Activated CD4-positive, alpha-beta T cell treated with anti-CD3 and anti-CD28 coated beads for 1 hour (primary cell): ENCODE measurements at regions not wholly inside any gene's neighbourhood (a gene's known extent, or its start where the extent isn't known, plus 50 kb on each side); places are given as distances from the start of the nearest gene placed in this dataset.

Experiments
- DNase-seq: peaks from one replicate; pipeline ENCODE4 v3.0.0-alpha.2; 2020

DNA sequence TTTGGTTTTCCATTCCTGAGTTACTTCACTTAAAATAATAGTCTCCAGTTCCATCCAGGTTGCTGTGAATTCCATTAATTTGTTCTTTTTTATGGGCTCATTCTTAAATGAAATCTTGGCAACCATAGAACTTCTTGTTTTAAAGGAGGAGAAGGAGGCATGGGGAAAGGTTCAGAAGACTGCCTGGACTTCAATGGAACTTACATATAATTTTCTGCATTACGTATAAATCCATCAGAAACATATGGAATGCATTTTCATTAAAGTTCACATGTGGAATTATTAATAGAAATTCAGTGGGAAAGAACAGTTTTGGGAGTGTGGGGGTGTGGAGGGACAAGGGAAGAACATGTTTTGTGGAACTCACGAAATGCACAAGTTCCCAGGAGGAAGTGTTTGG, 176.6 kb upstream of the PRKCQ start:
- no peak for DNase-seq

DNA sequence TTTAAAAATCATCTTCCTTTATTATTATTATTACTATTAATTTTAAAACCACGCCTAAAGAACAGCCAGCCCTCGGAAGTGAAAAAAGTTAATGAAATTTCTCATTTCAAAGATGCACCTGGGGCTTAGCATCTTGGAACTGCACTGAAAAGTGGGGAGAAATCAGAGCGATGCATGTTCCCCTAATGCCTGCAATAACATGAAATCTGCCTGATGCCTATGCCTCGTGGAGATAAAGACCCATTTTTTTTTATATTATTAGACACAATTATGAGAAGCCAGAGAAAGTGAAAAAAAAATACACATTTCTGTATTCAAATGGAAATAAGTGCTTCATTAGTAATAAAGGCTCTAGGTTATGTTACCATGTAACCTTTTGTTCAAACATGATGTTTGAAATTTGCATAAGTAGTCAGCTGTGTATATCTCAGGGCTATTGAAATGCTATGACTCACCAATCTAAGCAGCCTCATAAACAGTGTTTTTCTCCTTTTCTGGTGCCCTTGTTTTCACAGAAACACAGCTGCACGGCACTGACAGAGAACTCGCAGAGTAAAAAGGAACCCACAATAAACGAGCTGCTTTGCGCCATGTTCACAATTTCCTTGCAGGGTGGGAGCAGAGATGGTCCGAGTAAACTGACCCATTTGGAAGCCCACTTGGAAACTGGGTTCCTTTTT, 175.8 kb upstream of the PRKCQ start:
- no peak for DNase-seq

DNA sequence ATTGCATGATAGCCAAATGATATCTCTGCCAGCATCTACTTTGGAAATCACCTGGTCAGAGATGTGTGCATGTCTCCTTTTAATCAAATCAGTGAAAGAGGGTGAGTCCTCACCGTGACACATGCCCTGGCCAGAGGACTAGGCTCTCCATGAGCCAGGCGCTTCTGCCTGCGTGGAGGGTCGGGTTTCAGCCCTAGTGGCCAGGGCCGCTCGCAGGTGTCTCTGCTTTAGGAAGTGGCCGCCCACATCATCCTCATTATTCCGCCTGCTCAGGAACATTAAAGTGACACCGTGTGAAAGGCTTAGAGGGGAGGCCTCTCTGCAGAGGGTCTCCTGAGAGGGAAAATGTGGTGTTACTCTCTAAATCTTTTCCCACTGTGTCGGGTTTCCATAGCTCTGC, 173.6 kb upstream of the PRKCQ start:
- no peak for DNase-seq

DNA sequence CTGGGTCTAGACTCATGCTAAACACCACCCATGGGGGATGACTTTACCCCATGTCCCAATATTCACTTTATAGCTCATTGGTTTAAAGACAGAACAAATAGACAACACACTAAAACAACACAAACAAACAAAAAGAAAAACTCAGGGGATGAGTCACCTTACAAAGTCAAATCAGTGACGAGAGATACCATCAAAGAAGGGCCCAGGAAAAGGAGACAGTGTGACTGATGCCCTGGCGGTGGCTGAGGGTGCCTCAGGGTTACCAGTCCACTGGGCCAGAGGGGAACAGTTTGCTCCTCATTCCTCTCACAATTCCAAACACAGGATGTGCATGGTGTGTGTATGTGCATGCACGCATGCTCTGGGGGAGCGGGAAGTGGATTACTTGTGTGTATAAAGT, 171.3 kb upstream of the PRKCQ start:
- no peak for DNase-seq

DNA sequence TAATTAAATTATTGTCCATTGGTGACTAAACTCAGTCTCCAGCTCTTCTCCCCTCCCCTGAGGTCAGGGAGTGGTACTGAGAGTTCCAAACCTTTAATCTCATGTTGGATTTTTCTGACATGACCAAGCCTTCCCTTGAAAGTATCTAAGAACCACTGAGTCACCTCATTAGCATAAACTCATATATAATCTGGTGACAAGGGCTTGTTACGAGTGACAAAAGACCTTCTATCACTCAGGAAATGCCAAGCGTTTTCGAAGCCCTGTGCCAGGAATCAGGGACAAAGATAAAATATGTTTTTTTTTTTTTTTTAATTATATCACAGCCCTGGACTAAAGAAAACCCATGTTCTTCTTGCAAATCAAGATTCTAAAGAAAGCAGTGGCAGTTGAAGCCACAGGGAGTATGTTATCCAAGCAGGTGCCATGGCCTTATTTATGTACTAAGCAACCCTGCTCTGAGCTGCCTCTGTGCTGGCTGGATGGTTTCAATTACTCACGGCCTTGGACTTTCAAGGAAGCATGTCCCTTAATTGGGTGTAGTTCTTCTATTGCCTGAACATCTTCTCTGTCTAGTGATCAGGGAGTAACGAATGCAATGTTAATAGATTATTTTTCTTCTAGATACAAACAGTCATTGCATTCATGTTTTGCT, 169.0 kb upstream of the PRKCQ start:
- no peak for DNase-seq

DNA sequence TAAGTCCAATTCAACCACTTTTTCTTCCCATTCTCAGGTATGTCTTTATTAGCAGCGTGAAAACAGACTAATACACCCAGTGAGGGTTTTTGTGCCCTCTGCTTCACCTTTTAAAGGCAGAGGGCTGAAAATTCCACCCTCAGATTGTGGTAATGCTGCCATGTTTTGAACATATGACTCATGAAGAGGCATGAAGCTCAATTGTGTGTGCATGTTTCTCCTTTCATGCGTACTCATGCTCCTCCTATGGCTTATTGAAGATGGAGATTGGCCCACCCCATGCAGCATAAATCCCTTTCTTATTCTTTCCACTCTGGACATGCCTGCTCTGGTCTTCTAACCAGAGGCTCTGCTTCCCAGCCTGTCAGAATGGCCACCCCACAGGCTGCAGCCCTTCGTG, 168.0 kb upstream of the PRKCQ start:
- no peak for DNase-seq

DNA sequence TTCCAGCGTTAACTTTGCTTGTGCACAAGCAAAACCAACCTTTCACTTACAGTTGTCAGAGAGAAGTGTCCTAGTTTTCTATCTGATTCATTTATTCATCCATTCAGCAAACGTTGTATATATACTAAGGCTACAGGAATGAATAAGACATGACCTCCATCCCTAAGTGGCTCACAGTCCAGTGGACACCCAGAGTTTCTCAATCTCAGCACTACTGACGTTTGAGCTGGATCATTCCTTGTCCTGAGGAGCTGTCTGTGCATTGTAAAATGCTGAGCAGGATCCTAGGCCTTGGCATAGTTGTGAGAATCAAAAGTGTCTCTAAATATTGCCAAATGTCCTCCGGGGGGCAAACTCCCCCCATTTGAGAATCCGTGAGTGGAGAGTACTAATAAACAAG, 166.7 kb upstream of the PRKCQ start:
- DNase-seq: no peak

DNA sequence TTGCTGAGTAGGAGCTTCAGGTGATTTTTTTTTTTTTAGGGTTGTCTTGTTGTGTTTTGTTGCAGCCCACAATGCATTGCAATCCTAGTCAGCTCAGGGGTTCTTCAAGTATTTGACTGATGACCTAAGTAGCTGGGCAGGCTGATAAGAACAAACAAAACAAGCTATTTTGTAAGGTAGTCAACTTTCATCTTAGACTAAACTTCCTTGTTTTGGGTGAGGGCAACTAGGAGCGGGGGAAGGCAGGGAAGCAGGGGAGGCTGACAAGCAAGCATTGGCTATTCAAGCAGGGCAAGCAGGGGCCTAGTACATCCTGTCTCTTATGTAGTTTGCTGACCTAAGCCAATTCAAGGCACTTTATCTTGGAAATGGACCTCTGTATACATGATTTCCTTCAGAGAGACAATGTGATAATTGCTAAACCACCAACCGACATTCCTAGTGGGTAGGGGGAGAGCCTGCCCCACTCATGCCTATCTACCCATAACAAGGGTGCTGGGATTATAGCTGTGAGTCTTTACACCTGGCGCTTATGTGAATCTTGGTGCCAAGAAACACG, 163.3 kb upstream of the PRKCQ start:
- no peak for DNase-seq

DNA sequence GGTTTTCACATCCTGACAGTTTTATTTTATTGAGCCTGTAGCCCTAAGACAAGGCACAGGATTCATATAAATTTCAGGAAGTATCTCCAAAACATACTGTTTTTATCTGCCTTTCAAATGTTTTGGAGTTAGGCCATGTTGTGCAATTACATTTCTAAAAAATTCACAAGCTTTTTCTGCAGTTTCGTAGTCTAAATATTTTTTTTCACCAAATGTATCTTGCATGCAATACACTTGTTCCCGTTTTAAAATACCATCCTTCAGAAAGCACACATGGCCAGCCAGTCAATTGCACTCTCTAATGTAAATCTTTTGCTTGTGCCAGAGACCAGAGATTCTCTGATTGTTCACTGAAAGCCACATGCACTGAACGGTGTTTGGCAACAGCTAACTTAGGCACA, 161.5 kb upstream of the PRKCQ start:
- no peak for DNase-seq

DNA sequence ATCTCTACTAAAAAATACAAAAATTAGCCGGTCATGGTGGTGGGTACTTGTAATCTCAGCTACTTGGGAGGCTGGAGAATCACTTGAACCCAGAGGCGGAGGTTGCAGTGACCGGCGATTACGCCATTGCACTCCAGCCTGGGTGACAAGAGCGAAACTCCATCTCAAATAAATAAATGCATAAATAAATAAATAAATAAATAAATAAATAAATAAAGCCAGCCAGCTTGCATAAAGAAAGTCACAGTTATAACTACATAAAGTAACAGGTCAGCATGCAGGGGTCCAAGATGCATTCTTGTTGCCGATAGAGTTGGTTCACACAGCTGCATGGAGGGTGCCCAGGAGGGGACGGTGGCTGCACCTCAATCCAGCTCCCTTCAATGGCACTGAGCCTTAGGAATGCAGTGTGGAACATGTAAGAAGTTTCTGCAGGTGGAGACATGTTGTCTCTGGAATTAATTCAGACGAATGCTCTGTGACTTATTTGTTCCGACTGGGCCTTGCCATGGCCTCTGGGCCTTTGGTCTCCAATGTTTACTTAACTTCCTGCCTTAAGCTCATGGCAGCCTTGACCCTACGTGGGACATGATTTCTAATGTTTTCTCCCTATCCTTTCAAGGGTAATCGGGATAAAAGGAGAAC, 159.6 kb upstream of the PRKCQ start:
- no peak for DNase-seq

DNA sequence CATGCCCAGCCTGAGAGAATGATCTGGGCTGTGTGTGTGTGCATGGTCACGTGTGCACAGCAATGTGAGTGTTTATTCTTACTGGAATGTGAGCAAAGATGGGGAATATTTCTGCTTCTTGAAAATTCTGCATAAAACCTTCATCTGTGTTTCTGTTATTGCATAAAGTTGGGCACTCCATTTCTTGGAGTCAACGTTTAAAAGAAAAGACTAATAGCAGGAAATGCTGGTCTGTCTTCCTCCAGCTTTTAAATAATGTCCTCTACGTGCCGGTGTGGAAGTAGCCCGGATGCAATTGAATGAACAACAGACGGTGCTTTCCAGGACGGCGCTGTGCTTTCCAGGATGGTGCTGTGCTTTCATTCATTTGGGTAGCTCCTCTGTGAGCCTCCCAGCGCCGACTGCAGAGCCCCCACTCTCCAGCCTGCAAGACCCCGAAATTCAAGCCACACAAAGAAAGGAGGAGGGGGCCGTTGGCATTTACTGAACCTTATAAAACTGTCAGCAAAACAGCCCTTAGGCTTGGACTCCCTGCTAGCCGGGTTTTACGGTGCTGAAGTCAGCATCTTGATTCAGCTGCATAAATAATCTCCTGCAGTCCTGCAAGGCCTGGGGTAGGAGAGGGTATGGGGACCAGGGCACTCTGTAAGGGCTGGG, 158.2 kb upstream of the PRKCQ start:
- DNase-seq: no peak

DNA sequence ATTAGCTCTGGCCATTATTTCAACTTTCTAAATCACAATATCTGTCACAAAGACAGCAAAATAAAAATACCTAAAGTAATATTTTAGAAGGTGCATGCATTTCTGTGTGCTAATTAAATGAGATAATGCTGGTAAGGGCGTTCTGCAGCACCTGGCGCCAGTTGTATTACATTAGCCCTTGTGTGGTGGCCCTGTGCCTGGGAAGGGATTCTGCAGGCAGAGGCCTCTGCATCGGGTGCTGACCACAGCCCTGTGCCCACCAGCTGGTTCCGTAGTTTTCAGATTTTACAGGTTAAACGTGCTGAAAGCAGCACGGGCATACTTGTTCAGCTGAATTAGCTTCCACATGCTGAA, 157.7 kb upstream of the PRKCQ start:
- no peak for DNase-seq

DNA sequence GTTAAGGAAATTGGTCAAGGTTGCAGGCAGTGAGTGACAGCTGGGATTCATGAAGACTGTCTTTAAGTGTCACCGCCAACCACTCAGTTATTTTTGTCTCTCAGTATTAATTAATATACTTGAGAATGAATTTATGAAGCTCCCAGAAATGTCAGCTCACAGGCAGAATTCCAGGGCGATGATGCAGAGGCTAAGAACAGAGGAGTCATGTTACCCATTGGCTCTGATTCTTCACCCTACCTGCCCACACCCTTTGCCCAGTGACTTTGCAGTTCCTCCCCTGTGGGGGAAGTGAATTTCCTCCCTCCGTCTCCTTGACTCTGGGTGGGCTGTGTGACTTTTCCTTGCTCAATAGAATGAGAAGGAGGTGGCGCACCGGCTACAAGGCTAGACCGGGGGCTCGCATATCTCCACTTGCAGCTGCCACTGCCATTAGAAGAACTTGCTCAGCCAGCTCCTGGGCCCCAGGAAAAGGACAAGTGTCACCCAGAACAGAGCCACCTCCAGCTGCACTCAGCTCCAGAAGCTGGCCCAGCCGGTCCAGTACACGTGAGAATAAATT, 157.1 kb upstream of the PRKCQ start:
- no peak for DNase-seq

DNA sequence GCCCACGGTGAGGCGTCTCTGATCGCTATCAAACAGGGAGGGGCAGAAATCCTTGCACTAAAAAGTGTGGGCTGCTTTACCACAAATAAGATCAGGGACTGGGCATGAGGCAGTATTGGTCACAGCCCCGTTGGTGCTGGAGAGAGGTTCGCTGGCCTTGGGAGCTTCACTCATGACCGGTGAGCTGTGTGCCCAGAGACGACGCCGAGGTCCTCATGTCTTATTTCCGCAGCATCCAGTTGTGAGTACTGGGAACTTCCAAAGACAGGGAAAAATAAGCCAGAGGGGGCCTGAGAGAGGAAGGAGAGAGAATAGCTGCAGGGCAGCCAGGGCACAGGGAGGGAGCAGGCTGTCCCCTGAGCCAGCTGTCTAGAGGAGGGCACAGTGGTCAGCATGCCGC, 154.2 kb upstream of the PRKCQ start:
- DNase-seq: no peak

DNA sequence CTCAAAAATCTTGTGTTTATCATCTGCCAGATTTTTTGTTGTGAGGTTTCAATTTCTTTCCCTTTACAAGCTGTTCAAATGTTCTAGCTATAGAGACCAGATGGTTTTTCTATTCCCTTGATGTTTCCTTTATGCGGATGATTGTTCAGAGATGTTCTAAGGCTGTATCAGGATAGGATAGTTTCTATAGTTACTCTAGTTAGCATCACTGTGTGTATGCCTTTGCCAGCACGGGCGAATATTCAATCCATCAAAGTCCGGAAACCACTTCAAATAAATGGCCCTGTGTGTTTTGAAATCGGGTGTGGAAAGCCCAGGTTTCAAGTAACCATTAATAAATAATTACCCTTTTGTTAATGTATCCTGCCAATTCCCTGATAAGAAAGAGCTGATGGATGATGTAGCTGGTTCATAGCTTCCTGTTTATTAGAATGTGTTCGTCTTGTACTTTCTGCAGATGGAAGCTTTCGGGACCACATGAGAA, 149.8 kb upstream of the PRKCQ start:
- no peak for DNase-seq

DNA sequence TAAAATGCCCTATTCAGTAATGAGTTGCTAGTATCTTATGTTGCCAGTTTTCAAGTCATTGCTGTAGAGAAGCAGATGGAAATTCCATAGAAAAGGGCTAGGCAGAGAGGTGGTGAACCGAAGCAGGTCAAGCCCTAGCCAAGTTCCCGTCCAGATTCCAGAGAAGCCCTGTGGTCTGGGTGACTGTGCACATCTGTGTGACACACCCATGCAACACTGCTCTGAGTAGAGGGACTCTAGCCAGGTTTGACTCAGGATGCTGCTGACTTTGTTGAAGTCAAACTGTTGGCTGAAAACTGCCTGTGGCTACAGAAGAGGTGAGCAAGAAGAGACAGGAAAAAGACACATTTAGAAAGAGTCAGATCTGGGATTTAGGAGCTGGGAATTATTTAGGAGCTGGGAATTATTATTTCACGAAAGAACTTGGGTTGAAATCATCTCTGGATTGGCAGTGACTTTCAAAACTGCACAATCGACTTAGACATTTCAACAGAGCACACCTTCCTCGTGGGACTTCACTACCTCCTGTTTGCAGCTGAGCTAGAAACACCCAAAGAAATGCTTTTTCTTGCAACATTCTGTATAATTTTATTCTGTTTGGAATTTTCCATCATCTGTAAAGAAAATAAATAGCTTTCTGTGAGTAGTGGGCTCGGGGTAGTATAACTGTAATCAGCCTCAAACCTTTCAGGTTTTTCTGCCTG, 149.1 kb upstream of the PRKCQ start:
- no peak for DNase-seq

DNA sequence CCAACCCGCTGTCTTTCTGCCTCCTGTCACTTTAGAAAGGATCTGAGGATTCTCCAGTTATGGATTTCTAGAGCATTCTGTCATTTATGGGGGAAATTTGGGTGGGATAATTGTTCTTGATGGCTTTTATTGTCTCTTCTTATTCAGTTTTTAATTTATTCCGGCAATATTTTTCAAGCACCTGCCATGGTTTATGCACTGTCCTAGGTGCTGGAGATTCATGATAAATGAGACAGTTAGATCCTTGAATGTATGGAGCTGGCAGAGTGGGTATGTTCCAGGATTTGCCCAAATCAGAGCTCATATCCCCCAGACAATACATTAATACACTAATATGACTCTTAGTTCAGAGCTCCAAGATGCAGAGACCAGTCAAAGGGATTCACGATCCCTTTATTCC, 146.8 kb upstream of the PRKCQ start:
- no peak for DNase-seq

DNA sequence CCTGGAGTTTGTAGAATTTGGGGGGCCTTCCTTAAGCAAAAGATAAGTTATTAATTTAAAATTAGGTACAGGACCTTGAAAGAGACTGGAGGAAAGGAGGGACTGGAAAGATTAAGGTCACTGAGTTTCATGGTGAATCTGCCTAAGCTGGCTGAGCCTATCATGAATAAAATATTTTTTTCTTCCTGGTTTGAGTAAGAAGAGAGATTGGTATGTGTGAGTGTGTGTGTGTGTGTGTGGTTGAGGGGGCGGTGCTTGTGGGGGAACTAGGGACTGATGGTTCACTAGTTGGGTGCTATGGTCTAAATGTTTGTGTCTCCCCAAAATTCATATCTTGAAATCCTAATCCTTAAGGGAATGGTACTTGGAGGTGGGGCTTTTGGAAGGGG, 142.5 kb upstream of the PRKCQ start:
- DNase-seq: no peak

DNA sequence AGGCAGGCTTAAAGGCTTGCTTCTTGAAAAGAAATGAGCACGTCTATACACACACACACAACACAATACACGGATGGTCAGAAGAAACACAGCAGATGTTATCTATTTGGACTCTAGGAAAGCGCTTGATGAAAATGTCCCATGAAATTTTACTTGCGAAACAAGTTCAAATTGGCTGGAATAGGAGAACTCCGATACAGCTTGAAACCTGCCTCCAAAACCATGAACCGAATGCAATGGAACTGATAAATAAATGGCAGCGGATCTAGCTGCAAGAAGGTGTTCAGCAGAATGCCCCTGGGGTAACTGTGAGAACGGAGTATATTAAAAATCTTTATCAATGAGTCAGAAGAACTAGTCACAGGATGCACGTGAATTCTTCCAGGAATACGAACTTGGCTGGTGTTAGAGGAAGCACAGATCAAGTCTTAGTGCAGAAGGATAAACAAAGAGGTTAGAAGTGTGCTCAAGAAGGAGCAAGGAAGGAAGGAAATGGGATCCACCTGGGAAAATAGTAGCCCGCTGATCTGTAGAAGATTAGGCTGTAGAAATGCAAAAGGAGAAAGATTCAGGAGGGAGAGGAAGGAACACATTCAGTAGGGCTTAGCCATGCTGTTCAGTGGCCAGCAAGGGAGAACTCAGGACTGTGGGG, 142.0 kb upstream of the PRKCQ start:
- DNase-seq: no peak

DNA sequence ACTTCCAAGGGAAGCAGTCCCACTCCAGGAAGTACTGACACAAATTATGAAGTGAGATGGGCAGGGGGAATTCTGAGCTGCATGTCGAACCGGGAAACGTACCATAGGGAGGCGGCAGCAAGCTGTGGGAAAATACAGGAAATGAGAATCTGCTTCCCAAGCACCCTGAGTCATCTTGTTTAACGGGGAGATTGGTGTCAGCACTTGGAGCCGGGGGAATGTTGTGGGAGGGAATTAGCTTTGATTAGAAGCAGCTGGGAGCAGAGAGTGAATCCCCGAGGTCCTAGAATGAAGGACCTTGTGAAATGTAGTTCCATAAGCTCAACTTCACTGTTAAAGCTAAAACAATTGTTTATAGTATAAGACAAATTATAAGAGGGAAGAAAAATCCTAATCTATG, 141.4 kb upstream of the PRKCQ start:
- no peak for DNase-seq

DNA sequence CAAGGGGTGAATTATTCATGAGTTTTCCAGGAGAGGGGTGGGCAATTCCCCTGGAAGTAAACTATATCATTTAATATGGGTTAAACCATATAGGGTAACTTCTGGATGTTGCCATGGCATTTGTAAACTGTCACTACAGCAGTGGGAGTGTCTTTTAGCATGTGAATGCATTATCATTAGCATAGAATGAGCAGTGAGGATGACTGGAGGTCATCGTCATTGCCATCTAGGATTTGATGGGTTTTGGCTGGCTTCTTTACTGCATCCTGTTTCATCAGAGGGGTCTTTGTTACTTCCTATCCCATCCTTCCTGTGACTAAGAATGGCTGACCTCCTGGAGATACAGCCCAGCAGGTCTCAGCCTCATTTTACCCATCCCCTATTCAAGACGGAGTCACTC, 139.5 kb upstream of the PRKCQ start:
- DNase-seq: no peak

DNA sequence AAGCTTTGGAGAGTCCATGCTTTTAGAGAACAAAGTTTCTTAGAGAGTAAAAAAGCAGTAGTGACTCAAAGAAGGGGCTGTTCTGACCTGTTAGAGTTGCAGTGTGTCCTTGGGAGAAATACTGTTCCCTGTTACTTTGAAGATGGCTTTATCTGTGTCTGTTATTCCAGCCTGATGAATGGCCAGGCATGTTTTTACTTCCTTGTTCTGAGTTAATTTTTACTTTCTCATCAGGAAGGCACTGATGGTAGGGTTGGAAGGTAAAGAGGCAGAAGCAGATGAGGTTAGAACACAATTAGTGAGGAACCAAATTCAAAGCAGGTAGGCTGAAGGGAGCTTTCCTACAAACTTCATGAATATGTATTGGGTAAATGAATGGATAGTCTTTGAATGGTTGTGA, 138.5 kb upstream of the PRKCQ start:
- no peak for DNase-seq
